HEK293T (cell line): ENCODE measurements at regions not wholly inside any gene's neighbourhood (a gene's known extent, or its start where the extent isn't known, plus 50 kb on each side); places are given as distances from the start of the nearest gene placed in this dataset.

ENCODE experiments used
- ARNT ChIP-seq: fragments of 450-650 bp; IDR thresholded peaks from 2 replicates; pipeline ENCODE4 v1.6.1; 2017; ENCODE audit warnings: mild to moderate bottlenecking
- BHLHE40 ChIP-seq: fragments of 450-650 bp; IDR thresholded peaks from 2 replicates; pipeline ENCODE4 v1.6.1; 2016; ENCODE audit warnings: mild to moderate bottlenecking, moderate library complexity, borderline replicate concordance
- CTBP1 ChIP-seq: fragments of 450-650 bp; IDR thresholded peaks from 2 replicates; pipeline ENCODE4 v1.6.1; 2016; ENCODE audit warnings: borderline replicate concordance
- ELF4 ChIP-seq: fragments of 450-650 bp; IDR thresholded peaks from 2 replicates; pipeline ENCODE4 v1.6.1; 2017; ENCODE audit warnings: antibody characterized with exemption
- FOXA1 ChIP-seq: fragments of 450-650 bp; IDR thresholded peaks from 2 replicates; pipeline ENCODE4 v1.6.1; 2016; ENCODE audit warnings: mild to moderate bottlenecking
- FOXK2 ChIP-seq: fragments of 450-650 bp; IDR thresholded peaks from 2 replicates; pipeline ENCODE4 v1.6.1; 2016; ENCODE audit warnings: mild to moderate bottlenecking
- FOXM1 ChIP-seq: fragments of 450-650 bp; IDR thresholded peaks from 2 replicates; pipeline ENCODE4 v1.6.1; 2017; ENCODE audit warnings: mild to moderate bottlenecking, borderline replicate concordance
- HDGF ChIP-seq: fragments of 450-650 bp; IDR thresholded peaks from 2 replicates; pipeline ENCODE4 v1.6.1; 2017; ENCODE audit warnings: antibody characterized with exemption, borderline replicate concordance
- LEF1 ChIP-seq: fragments of 450-650 bp; IDR thresholded peaks from 2 replicates; pipeline ENCODE4 v1.6.1; 2017; ENCODE audit warnings: mild to moderate bottlenecking, borderline replicate concordance
- NFRKB ChIP-seq: fragments of 450-650 bp; IDR thresholded peaks from 2 replicates; pipeline ENCODE4 v1.6.1; 2016; ENCODE audit warnings: mild to moderate bottlenecking, moderate library complexity
- PKNOX1 ChIP-seq: fragments of 450-650 bp; IDR thresholded peaks from 2 replicates; pipeline ENCODE4 v1.6.1; 2016
- SP1 ChIP-seq: fragments of 450-650 bp; IDR thresholded peaks from 2 replicates; pipeline ENCODE4 v1.6.1; 2017
- SUZ12 ChIP-seq: fragments of 450-650 bp; IDR thresholded peaks from 2 replicates; pipeline ENCODE4 v1.6.1; 2016; ENCODE audit warnings: mild to moderate bottlenecking
- ZNF384 ChIP-seq: fragments of 450-650 bp; IDR thresholded peaks from 2 replicates; pipeline ENCODE4 v1.6.1; 2016

GRCh38 chr12:114192013-114192412 lies 213.9 kb downstream of the TBX5 start:
- TF ChIP-seq SUZ12, result no peak
- no peak for TF ChIP-seq FOXA1
- no peak for TF ChIP-seq ARNT
- no peak for TF ChIP-seq FOXK2
- no peak for TF ChIP-seq FOXM1
- TF ChIP-seq ZNF384, result no peak
- TF ChIP-seq ELF4, result no peak
- TF ChIP-seq PKNOX1, result no peak
- no peak for TF ChIP-seq SP1
- TF ChIP-seq NFRKB, result no peak
- TF ChIP-seq LEF1, result no peak
- no peak for TF ChIP-seq CTBP1
- TF ChIP-seq HDGF, result no peak
- no peak for TF ChIP-seq BHLHE40
